ENCODE measurements at regions not wholly inside any gene's neighbourhood (a gene's known extent, or its start where the extent isn't known, plus 50 kb on each side); places are given as distances from the start of the nearest gene placed in this dataset.

DNA sequence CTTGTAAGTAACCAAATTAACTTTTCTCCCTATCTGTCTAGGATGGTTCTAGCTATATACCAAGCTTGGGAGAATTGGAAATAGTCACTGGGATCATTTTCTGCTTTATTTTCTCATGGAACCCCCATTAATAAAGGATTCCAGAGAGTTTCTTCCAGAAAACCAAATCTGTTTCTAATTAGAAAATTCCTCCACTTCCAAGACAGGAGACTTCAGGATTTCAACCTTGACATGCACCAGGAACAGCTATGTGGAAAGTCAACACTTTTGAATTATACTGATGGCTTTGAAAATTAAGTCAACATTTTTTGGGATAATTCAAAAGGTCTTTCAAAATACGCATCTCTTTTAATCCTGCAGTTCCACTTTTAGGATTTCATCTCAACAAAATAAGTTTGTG, 138.3 kb downstream of the MEX3B start:
- Histone ChIP-seq H2BK12ac (ENCODE audit: low read length in 2 of 2) (no peak overlapping the region), H3K4me1 (ENCODE audit: control insufficient read depth, insufficient read depth, low read depth, low read length) (no peaks in the 10 kb centered on the region), H3K27ac (ENCODE audit: low read length, poor library complexity, severe bottlenecking) (no peak overlapping the region), H2AFZ (ENCODE audit: low read depth, low read length) (no peak overlapping the region), H3K4ac (ENCODE audit: low read depth in 1 of 2, low read length in 2 of 2) (no peak overlapping the region), H4K91ac (ENCODE audit: low read length) (no peak overlapping the region), H3K4me3 (ENCODE audit: insufficient read depth in 1 of 2, low read depth in 1 of 2, low read length in 2 of 2) (no peak overlapping the region), H2BK120ac (ENCODE audit: low read depth, low read length) (no peak overlapping the region), H3K23ac (ENCODE audit: low read length in 2 of 2) (no peak overlapping the region), H2AK5ac (ENCODE audit: low read length, severe bottlenecking) (no peak overlapping the region), H3K36me3 (ENCODE audit: control insufficient read depth in 1 of 2, insufficient read depth in 2 of 2, low read depth in 1 of 2, low read length in 2 of 2) (no peaks in the 10 kb centered on the region), H3K18ac (ENCODE audit: low read depth in 1 of 2, low read length in 2 of 2) (no peak overlapping the region), H2BK15ac (ENCODE audit: low read depth, poor library complexity, severe bottlenecking) (no peak overlapping the region), H3K14ac (ENCODE audit: low read length in 2 of 2) (no peak overlapping the region), H4K8ac (ENCODE audit: low read length) (no peak overlapping the region), H2BK5ac (ENCODE audit: low read depth, low read length, poor library complexity, severe bottlenecking) (no peak overlapping the region), H3K79me1 (replicated peaks; ENCODE audit: low read length, poor library complexity, severe bottlenecking) (no peaks in the 10 kb centered on the region), H3K27me3 (ENCODE audit: control insufficient read depth in 1 of 2, insufficient read depth in 1 of 2, low read length in 2 of 2) (no peaks in the 10 kb centered on the region), H3K9me3 (ENCODE audit: control insufficient read depth, low read length) (no peaks in the 10 kb centered on the region), H3K4me2 (ENCODE audit: low read length, poor library complexity, severe bottlenecking) (no peak overlapping the region), H3K9ac (ENCODE audit: low read length) (no peak overlapping the region)
- no peak for DNase-seq
- no CpG with 5 or more reads among the region's 1 CpG for WGBS

DNA sequence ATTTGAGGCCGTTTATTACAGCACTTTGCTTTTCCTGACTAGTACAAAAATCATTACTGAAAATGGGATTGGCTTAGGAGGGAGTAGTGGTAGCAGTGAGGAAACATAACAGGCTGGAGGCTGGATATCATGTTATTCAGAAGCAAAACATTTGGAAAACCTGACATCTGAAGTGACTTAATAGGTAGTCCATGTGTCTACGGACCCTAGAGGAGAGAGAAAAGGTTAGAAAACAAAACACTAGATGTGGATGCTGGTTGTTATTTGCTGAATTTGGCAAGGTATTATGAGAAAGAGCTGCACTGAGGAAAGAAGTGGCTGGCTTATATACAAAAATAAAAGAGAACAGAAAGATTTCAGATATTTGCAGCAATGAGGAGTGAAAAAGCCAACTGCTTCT, 139.9 kb downstream of the MEX3B start:
- Histone ChIP-seq H2BK12ac (ENCODE audit: low read length in 2 of 2) (no peak overlapping the region), H3K27ac (ENCODE audit: low read length, poor library complexity, severe bottlenecking) (no peak overlapping the region), H3K27me3 (ENCODE audit: control insufficient read depth in 1 of 2, insufficient read depth in 1 of 2, low read length in 2 of 2) (no peaks in the 10 kb centered on the region), H3K4me2 (ENCODE audit: low read length, poor library complexity, severe bottlenecking) (no peak overlapping the region), H3K4me1 (ENCODE audit: control insufficient read depth, insufficient read depth, low read depth, low read length) (no peaks in the 10 kb centered on the region), H3K36me3 (ENCODE audit: control insufficient read depth in 1 of 2, insufficient read depth in 2 of 2, low read depth in 1 of 2, low read length in 2 of 2) (no peaks in the 10 kb centered on the region), H3K9me3 (ENCODE audit: control insufficient read depth, low read length) (no peaks in the 10 kb centered on the region), H3K18ac (ENCODE audit: low read depth in 1 of 2, low read length in 2 of 2) (no peak overlapping the region), H2AFZ (ENCODE audit: low read depth, low read length) (no peak overlapping the region), H4K8ac (ENCODE audit: low read length) (no peak overlapping the region), H2BK5ac (ENCODE audit: low read depth, low read length, poor library complexity, severe bottlenecking) (no peak overlapping the region), H2AK5ac (ENCODE audit: low read length, severe bottlenecking) (no peak overlapping the region), H3K14ac (ENCODE audit: low read length in 2 of 2) (no peak overlapping the region), H3K79me1 (replicated peaks; ENCODE audit: low read length, poor library complexity, severe bottlenecking) (no peaks in the 10 kb centered on the region), H3K4me3 (ENCODE audit: insufficient read depth in 1 of 2, low read depth in 1 of 2, low read length in 2 of 2) (no peak overlapping the region), H2BK120ac (ENCODE audit: low read depth, low read length) (no peak overlapping the region), H3K9ac (ENCODE audit: low read length) (no peak overlapping the region), H3K4ac (ENCODE audit: low read depth in 1 of 2, low read length in 2 of 2) (no peak overlapping the region), H3K23ac (ENCODE audit: low read length in 2 of 2) (no peak overlapping the region), H4K91ac (ENCODE audit: low read length) (no peak overlapping the region), H2BK15ac (ENCODE audit: low read depth, poor library complexity, severe bottlenecking) (no peak overlapping the region)
- 86% methylated on average over 2 of the region's 2 CpGs for WGBS
- no peak for DNase-seq

DNA sequence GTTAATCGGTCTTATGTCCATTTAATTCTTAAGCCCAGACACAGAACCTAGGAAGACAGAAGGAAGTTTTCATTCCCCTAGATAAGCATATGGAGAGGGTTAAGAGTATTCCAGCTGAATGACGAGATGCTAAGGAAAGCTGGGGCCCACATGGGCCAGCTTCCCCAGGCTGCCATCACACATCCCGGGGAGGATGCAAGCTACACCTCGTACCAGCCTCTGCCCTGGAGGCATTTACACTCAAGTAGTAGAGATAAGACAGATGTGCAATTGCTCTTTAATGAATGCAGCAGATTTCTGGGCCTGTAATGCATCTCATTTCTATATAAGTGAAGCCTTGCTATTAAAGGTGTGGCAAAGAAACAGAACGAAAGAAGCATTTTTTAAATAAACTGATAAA, 144.5 kb downstream of the MEX3B start:
- H3K36me3 ChIP-seq (ENCODE audit: control insufficient read depth in 1 of 2, insufficient read depth in 2 of 2, low read depth in 1 of 2, low read length in 2 of 2): no peaks in the 10 kb centered on the region
- 77% methylated on average over 3 of the region's 5 CpGs for WGBS
- no peak overlapping the region for H2AK5ac ChIP-seq (ENCODE audit: low read length, severe bottlenecking)
- H3K4me1 ChIP-seq (ENCODE audit: control insufficient read depth, insufficient read depth, low read depth, low read length): no peaks in the 10 kb centered on the region
- DNase-seq: no peak
- H2BK5ac ChIP-seq (ENCODE audit: low read depth, low read length, poor library complexity, severe bottlenecking): no peak overlapping the region
- H3K4me3 ChIP-seq (ENCODE audit: insufficient read depth in 1 of 2, low read depth in 1 of 2, low read length in 2 of 2): no peak overlapping the region
- no peak overlapping the region for H2BK120ac ChIP-seq (ENCODE audit: low read depth, low read length)
- H3K9ac ChIP-seq (ENCODE audit: low read length): no peak overlapping the region
- no peak overlapping the region for H3K18ac ChIP-seq (ENCODE audit: low read depth in 1 of 2, low read length in 2 of 2)
- H3K4me2 ChIP-seq (ENCODE audit: low read length, poor library complexity, severe bottlenecking): no peak overlapping the region
- no peaks in the 10 kb centered on the region for H3K79me1 ChIP-seq (replicated peaks; ENCODE audit: low read length, poor library complexity, severe bottlenecking)
- H3K27me3 ChIP-seq (ENCODE audit: control insufficient read depth in 1 of 2, insufficient read depth in 1 of 2, low read length in 2 of 2): no peaks in the 10 kb centered on the region
- no peak overlapping the region for H3K23ac ChIP-seq (ENCODE audit: low read length in 2 of 2)
- H4K91ac ChIP-seq (ENCODE audit: low read length): no peak overlapping the region
- no peak overlapping the region for H2BK15ac ChIP-seq (ENCODE audit: low read depth, poor library complexity, severe bottlenecking)
- H2AFZ ChIP-seq (ENCODE audit: low read depth, low read length): no peak overlapping the region
- H3K27ac ChIP-seq (ENCODE audit: low read length, poor library complexity, severe bottlenecking): no peak overlapping the region
- no peak overlapping the region for H3K14ac ChIP-seq (ENCODE audit: low read length in 2 of 2)
- H3K9me3 ChIP-seq (ENCODE audit: control insufficient read depth, low read length): no peaks in the 10 kb centered on the region
- H2BK12ac ChIP-seq (ENCODE audit: low read length in 2 of 2): no peak overlapping the region
- H4K8ac ChIP-seq (ENCODE audit: low read length): no peak overlapping the region
- H3K4ac ChIP-seq (ENCODE audit: low read depth in 1 of 2, low read length in 2 of 2): no peak overlapping the region

DNA sequence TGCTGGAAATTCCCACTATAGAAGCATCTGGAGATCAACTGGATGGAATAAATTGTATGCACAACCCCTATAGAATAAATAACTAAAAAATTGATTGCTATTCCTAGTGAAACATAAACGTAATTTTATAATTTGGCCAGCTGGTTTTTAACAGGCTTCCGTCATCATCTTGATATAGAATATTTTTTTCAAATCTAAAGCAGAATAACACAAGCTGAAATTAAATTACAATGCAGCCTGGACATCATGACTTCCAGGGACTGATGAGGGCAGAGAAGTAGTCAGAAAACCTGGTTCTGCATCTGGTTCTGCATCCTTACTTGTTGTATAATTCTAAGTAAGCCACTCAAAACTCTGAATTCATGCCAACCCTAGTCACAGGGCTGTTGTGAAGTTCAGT, 146.1 kb downstream of the MEX3B start:
- Histone ChIP-seq H3K18ac (ENCODE audit: low read depth in 1 of 2, low read length in 2 of 2) (no peak overlapping the region), H3K9ac (ENCODE audit: low read length) (no peak overlapping the region), H3K79me1 (replicated peaks; ENCODE audit: low read length, poor library complexity, severe bottlenecking) (no peaks in the 10 kb centered on the region), H3K4me1 (ENCODE audit: control insufficient read depth, insufficient read depth, low read depth, low read length) (no peaks in the 10 kb centered on the region), H2BK120ac (ENCODE audit: low read depth, low read length) (no peak overlapping the region), H3K23ac (ENCODE audit: low read length in 2 of 2) (no peak overlapping the region), H2AK5ac (ENCODE audit: low read length, severe bottlenecking) (no peak overlapping the region), H3K14ac (ENCODE audit: low read length in 2 of 2) (no peak overlapping the region), H3K36me3 (ENCODE audit: control insufficient read depth in 1 of 2, insufficient read depth in 2 of 2, low read depth in 1 of 2, low read length in 2 of 2) (no peaks in the 10 kb centered on the region), H3K4me3 (ENCODE audit: insufficient read depth in 1 of 2, low read depth in 1 of 2, low read length in 2 of 2) (no peak overlapping the region), H2BK12ac (ENCODE audit: low read length in 2 of 2) (no peak overlapping the region), H3K4me2 (ENCODE audit: low read length, poor library complexity, severe bottlenecking) (no peak overlapping the region), H2BK5ac (ENCODE audit: low read depth, low read length, poor library complexity, severe bottlenecking) (no peak overlapping the region), H4K91ac (ENCODE audit: low read length) (no peak overlapping the region), H2BK15ac (ENCODE audit: low read depth, poor library complexity, severe bottlenecking) (no peak overlapping the region), H3K9me3 (ENCODE audit: control insufficient read depth, low read length) (no peaks in the 10 kb centered on the region), H4K8ac (ENCODE audit: low read length) (no peak overlapping the region), H3K27ac (ENCODE audit: low read length, poor library complexity, severe bottlenecking) (no peak overlapping the region), H2AFZ (ENCODE audit: low read depth, low read length) (no peak overlapping the region), H3K4ac (ENCODE audit: low read depth in 1 of 2, low read length in 2 of 2) (no peak overlapping the region), H3K27me3 (ENCODE audit: control insufficient read depth in 1 of 2, insufficient read depth in 1 of 2, low read length in 2 of 2) (no peaks in the 10 kb centered on the region)
- DNase-seq: no peak
- no CpG with 5 or more reads among the region's 2 CpGs for WGBS
